ENCODE measurements at regions not wholly inside any gene's neighbourhood (a gene's known extent, or its start where the extent isn't known, plus 50 kb on each side); places are given as distances from the start of the nearest gene placed in this dataset.
A peak's percentile ranks its signal among the peaks of the same experiment; 100 is the strongest.
"Not testable (repeated sequence)": the region's sequence is repeated elsewhere in the genome, so short reads cannot be mapped to it uniquely, and the experiment has no call there.

DNA sequence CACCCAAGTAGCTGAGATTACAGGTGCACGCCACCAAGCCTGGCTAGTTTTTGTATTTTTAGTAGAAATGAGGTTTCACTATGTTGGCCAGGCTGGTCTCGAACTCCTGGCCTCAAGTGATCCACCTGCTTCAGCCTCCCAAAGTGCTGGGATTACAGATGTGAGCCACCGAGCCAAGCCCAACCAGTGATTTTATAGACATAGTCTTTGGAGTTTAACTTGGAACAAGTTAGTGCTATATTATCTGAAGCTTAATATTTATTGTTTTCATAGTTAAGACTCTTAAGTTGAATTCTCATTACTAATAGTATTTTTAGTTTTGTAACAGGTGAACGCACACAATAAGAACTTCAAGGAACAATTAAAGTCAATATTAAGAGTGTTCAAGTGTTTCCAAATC is 122.1 kb downstream of the SPAG6 start:
- DNase-seq (ENCODE audit: low read depth in 3 of 3) = not testable (repeated sequence)

DNA sequence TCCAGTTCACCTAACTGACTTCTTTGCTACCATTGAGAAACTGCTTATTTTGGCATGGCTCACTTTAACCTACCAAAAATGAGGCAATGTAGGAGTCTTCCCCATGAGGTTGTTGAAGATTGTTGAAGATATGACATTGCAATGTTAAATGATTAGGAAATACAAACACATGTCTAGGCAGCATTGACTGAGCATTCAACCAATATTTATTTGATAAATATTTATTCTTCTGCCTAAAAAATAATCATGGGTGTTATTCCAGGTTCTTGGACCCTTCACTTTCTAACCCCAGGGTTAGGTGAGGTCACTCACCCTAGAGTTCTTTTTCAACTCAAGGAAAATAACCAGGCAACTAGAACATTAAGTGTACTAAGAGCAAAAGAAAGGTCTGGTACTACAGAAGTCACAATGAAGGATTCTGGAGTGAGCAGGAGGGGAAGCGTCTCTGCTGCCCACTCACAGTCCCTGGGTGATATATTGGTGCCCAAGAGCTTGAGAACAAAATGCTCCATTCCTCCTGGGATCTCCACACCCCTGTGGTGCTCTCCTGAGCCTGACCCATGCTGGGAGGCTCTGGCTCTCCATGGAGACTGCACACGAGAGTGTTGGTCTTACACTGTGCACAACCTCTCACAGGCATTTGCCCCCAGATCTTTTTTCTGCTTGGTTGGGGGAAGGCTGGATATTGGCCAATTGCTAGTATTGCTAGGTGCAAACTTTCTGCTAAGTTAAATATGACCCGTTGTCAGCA is 123.4 kb downstream of the SPAG6 start:
- DNase-seq (ENCODE audit: low read depth in 3 of 3) = no peak

DNA sequence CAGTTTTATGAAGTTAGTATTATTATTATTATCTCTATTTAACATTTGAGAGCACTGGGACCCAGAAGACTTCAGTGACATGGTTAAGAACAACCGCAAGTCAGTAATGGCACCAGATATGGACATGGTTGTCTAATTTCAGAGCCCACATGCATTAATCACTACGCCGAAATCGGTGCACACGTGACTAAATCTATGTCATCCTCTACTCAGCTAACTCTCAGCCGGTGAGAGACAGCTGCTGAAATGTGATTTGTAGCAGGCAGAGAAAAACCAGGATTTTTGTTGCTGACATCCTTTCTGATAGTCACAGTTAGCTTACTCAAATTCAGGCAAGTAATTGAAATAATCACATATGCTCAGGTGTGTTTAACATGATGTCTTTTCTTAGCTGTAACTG is 127.7 kb downstream of the SPAG6 start:
- DNase-seq (ENCODE audit: low read depth in 3 of 3) = no peak

DNA sequence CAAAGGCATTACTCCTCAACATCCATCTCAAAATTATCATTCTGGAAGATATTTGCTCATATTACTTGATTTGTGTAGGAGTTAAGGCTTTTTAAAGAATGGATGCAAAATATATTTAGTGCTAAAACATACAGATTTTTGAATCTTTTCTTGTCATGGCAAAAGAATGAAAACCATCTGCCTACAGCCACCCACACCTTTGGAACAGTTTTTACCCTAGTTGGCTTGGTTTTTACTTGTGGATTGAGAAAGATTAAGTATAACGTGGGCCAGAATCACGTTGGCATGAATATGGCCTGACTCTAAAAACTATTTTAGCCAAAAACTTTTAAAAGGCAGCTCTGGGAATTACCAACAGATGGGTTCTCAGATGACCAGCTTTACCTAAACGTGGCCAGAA is 128.2 kb downstream of the SPAG6 start:
- no peak for DNase-seq (ENCODE audit: low read depth in 3 of 3)

DNA sequence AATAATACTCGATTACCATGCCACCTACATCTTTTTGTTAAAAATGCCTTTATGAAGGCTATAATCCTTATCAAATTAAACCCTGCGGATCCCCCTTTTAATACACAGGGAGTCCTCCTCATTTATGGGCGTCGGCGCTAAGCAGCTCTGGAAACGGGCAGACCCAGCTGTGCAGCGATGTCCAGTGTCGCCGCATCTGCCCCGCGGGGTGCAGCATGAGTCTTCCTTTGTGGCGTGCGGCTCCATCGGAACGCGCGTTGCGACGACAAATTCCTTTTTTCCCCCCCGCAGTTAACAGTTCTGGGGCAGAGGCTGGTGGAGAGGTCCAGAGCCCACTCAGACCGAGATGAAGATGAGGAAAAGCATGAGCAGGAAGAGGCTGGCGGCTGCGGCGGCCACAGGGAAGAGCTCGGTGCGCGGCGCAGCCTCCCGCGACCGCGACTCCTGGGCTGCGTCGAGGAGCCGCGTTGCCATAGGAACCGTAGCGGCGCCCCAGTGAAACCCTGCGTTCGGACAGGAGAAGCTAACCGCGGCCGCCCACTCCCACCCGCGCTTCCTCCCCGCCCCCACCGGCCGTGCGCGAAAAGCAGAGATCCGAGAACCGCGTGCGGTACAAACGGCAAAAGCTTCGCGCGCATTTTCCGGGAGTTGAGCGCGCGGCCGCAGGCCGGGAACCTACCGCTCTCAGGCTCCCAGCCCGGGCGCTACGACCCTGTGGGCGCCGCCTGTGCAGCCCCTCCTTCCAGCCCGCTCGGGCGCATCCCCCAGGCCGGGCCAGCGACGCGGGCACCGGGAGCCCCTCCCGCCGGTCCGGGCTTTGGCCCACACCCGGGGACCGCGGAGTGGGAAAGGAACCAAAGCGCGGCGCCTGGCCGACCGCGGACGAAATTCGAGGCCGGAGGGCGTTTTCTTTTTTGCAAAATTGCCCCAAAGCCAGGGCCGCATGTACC is 130.6 kb downstream of the SPAG6 start:
- DNase-seq (ENCODE audit: low read depth in 3 of 3) = peak in 1 of 3 experiments; percentile 46

DNA sequence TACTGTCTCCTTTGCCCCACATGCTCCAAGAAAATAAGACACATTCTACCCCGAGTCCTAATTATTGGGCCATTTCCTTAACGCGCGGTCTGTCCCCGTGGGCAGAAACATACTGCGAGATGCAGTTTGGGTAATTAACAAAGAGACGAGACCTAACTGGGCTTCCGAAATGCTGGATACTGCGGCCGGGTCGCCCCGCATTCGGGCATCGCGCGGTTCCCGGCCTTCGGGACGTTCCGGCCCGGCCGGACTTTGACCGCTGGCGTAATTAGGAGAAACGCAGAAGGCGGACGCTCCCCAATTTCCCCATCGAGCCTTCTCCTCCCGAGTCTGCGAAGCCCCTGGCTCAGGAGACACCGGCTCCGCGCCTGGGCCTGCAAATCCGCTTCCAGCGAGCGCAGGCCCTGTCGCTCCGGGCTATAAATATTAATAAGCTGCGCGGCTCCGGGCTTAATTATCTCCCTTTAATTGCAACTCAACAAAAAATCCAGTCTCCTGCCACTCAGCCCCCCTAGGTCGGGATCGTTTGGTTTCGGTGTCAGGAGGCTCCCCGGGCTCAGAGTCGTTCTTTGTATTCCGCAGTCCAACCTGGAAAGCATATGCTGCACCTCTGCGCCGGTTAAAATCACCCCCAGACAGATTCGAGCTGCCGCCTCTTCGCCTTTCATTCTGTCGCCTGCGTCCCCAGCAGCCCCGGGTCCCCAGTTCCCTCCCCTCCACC is 131.5 kb downstream of the SPAG6 start:
- no peak for DNase-seq (ENCODE audit: low read depth in 3 of 3)

DNA sequence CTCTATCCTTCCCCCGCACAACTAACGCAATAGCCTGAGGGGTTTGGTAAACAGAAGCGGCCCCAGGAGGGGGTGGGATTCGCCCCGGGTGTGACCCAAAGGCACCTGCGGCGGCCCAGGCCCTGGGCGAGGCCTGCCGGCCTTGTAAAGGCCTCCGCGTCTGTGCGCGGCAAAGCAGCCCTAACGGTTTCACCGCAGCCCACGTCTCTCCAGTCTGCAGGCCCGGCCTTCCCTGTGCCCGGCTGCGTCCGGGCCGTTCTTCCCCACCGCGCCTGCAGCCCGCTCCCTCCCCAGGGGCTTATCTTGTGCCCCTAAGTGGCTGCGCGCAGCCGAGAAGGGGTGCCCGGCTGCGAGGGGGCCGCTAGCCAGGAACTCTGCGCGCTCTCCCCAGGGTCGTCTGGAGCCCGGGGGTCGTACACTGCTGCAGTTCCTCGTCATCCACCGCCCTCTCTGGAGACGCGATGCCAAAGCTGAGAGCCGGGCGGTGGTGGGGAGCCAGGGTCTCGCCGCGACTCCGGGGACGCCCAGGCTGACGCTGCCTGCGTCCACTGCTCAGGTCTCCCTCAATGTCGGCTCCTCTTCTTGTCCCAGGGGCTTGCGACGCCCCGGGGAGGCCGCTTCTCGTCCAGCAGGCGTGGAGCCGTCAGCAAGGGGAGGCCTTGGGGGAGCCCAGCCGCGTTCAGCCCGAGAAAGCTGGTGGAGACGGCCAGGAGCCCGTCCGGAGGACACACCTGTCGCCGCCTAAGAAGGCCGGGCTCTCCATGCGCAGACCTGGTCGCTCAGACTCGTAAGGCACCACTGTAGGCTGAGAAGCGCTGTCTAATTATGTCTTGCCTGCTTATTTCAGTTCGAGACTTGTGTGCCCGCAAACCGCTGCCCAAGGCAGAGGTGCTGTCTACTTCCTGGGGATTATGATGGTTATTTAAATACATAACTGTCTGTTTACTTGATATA is 132.3 kb downstream of the SPAG6 start:
- no peak for DNase-seq (ENCODE audit: low read depth in 3 of 3)

DNA sequence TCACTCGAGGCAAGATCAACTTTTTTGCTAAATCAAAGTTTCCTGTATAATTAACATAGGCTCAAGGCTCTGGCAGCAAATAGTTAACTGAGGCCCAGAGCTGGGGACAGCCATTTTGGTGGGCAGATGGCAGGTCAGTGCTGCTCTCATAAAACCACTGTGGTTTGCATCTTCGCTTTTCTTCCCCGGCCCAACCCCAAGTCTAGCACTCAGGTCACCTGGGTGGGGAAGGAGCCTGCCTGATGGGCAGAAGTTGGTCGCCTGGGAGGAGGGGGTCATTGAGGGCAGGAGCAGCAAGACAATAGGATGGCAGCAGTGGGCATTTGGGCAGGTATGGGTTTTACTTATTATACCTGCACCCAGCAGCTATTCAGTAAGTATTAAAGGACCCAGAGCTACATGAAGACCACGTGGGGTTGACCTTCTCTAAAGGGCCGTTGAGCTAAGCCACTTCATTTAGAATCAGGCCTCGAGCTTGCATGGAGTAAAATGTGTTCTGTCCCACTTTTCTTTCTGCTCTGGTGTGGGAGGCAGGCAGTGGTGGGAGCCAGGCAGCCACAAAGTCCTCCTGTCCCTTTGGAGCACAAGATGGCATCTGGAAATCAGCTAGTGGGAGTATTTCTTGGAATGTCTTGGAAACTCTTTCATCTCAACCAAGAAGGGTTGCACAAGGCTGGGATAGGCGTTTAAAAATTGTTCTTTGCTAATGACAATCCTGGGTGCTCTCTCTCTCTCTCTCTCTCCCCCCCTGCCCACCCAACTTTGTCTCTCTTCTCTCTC is 133.4 kb downstream of the SPAG6 start:
- no peak for DNase-seq (ENCODE audit: low read depth in 3 of 3)

DNA sequence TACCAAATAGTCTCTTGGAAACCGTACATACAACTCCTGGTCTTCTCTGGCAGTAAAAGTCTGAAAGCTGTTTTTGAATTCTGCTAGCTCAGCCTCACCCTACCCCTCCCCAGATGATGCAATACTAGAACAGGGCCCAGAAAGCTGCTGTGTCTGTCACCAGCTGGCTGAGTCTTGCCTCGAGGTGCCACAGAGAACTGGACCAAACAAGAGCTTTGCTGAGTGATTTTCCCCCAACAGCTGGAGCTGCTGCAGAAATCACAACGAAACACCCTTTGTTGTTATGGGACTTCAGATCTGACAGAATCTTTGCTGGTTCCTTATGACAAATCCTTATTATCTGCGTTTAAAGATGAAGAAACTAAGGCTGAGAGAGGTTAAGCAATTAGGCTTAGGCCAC is 134.1 kb downstream of the SPAG6 start:
- no peak for DNase-seq (ENCODE audit: low read depth in 3 of 3)

DNA sequence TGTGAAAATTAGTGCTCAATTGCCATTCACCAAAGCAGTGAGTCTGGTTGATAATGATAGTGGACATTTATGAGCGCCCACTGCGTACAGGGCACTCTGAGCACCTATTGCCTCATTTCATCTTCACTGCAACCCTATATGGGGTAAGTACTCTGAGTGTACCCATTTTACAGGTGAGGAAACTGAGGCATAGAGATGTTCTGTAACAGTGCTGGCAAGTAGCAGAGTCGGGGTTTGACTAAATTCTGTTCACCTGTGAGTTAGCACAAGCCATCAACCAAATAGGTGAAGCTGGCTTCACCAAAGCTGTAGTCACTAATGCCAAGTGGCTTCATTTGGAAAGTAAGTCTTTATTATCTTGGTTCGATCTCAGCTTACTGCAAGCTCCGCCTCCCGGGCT is 135.8 kb downstream of the SPAG6 start:
- DNase-seq (ENCODE audit: low read depth in 3 of 3) = no peak

DNA sequence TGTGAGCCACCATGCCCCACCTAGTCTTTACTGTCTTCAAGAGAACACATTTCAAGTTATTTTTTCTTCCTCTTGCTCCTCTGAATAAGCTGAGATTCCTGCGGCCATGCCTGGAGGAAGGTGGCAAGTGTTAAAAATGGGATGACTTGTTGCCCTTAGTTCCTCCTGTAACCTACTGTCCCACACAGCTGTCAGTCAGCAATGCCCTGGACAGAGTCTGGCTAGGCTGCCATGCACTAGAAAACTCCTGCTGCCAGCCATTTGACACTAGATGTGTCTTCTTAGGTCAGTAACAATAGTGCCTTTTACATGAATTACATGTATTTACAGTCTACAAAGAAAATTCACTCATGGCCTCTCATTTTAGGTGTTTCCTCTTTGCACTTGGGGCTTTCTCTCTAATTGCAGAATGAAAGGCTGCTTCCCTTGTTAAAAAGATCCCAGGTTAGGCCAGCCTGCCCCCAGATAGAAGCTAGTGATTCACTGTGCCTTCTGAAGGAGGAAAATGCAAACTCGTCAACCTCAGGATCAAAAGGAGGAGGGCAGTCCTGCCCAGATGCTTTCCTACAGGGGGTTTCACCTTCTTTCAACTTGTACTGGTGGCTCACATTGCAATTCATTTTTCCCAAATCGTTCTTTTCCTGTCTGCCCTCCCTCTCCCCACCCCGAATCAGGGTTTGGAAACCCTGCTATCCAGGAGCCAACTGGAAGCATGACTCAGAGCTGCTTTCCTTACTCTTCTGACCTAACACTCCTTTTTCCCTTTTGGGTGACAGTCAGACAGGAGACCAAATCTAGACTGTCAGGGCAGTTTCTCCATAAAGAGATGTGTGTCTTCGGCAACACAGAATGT is 136.6 kb downstream of the SPAG6 start:
- DNase-seq (ENCODE audit: low read depth in 3 of 3) = no peak

DNA sequence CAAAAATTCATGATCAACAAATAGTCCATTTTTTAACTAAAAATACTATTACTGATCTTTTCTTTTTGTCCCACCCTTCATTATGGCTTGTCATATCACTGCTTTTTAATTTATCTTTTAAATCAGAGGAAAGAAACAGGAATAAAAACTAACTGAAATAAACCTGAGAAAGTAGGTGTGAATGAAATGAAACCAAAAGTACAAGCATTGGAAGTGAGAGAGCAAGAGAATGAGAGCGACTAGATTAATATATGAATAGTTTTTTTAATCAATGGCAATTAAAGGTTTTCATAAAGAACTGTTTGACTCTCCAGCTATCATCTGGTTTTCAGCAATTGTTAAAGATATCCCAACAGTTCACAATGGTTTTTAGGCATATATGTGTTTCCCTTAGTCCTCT is 137.8 kb downstream of the SPAG6 start:
- no peak for DNase-seq (ENCODE audit: low read depth in 3 of 3)

Data from stimulated activated CD4-positive, alpha-beta T cell treated with anti-CD3 and anti-CD28 coated beads, TNF-alpha, amount 100 ng/mL, for 24 hours (primary cell).